ENCODE measurements at regions not wholly inside any gene's neighbourhood (a gene's known extent, or its start where the extent isn't known, plus 50 kb on each side); places are given as distances from the start of the nearest gene placed in this dataset.
"Not testable (repeated sequence)": the region's sequence is repeated elsewhere in the genome, so short reads cannot be mapped to it uniquely, and the experiment has no call there.

DNA sequence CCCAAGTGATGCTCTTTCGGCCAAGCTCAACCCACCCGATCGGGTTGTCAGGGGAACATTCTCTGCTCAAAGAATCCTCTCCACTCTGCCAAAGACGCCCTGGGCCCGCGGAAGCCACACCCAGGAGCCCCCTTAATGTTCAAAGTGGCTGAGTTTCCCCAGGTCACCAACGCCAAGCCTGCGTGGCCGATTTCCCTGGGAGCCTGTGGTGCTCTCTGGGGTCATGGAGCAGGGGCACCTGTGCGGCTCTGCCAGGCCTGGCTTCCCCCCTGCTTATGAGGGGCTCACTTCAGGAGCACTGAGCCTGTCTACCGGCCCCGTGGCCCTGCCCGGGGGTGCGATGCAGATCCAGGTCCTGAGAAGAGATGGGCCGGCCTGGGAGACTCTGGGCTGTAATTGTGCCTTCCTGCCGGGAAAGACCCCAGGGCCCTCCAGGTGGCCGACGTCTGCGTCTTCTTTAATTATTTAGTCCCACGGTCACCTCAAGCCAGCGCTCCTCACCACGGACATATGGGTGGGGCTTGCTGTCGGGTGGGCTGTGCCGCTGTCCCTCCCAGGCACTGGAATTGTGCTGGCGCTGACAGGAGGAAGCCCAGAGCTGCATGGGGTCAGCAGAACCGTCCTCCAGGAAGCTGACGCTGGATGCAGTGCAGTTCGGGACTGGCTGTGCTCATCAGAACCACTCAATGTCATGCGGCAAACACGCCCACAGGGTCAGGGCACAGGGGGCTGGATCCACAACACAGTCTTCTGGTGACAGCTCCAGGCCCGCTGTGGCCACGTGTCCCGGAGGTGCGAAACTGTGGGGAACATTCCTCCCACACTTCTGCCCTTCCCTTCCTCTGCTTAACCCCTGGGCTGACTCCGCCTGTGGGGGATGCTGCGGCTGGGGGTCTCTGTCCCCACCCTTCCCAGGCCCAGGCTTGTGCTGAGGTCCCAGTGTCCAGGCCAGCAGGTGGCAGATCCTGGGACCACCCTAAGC lies 267.6 kb upstream of the SFSWAP start:
- DNase-seq, result no peak

DNA sequence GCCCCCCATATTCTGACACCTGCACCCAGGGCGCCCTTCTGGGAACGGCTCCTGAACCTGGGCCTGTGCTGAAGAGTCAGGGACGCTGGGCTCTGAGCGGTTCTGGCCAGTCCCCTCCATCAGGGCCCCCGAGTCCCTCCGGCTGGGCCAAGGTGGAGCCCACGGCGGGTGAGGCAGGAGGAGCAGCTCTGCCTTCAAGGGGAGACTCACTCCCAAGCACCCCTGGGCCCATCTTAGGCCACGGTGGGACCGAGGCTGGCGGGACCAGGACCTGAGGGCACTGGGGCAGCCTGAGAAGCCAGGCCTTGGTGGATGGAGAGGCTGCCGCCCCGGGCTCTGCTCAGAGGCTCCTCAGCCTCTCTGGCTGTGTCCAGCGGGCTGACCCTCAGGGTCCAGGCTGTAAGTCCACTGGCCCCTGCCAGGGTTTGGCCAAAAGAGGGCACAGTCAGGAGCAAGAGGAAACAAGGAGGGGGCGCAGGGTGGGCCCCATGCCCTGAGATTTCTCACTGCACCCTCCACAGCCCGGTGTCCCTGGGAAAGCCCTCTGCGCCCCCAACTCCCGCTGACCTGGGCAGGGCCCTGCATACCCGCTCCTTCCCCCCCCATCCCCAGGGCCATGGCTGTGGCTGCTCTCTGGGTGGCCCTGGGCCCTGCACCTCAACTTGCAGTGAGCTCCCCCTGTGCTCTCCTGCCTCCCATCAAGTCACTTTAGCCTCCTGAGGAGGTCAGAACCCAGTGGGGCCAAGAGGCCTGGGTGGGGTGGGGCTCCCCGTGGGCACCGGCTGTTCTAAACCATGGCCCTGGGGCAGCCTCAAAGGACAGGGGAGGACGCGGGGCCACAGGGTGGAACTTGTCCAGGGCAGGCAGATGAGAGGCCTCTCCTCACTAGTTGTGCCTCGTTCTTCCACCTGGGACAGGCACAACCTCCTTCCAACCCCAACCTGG lies 266.4 kb upstream of the SFSWAP start:
- DNase-seq, result no peak

DNA sequence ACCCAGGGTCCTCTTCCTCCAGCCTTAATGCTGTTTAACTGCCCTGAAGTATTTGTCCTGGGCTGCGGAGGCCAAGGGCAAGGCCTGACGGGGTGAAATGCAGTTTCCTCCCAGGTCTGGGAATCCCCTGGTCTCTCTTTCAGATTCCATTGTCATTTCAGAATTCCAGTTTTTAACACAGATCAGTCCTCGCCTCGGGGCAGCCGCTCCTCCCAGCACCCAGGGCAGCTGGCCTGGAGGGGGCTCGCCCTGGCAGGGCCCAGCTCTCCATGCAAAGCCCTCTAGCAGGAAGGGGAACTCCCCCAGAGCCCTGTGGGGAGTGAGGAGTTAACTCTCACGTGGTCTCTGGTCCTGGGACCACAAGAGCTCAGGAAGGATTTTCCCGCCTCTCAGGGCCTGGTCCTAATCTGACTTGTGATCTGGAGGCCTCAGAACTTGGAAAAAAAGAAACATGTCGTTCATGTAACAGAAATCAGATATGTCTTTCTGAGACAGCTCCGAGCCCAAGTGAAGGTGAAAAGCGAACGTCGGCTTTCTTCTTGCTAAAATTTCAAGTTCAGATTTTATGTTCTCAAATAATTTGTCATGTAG lies 265.6 kb upstream of the SFSWAP start:
- DNase-seq, result no peak

DNA sequence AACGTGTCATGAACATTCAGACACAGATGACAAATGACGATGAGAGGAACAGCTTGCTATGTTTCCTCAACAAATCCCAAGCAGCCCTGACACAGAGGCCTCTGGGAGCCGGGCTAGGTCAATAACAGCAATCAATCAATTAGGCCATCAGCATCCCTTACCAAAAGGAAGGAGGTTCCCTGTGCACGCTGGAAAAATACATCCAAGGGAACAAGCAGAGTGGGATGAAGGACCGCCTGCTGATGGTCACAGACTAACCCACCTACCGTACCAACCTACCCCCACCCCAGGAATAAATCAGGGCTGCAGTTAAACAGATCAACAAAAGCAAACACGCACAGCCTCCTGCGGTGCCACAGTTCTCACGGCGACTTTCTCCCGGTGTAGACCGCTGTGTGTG lies 265.1 kb upstream of the SFSWAP start:
- DNase-seq, result no peak

DNA sequence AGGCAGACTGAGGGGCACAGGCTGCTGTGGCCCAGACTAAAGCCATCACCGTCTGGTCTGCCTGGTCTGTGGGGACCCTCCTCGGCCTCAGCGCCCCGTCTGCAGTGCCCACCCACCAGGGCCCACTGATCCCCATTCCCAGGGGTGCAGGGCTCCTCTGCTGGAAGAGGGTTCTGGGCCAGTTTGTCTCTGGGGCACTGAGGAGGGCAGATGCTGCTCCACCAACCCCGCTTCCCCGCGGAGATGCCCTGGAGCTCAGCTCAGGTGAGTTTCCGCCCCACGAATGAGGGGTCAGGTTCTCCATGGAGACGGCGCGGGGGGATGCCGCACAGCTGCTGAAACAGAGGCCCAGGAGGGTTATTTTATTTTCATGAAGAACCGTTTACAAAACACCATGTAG lies 263.3 kb upstream of the SFSWAP start:
- DNase-seq, result not testable (repeated sequence)

DNA sequence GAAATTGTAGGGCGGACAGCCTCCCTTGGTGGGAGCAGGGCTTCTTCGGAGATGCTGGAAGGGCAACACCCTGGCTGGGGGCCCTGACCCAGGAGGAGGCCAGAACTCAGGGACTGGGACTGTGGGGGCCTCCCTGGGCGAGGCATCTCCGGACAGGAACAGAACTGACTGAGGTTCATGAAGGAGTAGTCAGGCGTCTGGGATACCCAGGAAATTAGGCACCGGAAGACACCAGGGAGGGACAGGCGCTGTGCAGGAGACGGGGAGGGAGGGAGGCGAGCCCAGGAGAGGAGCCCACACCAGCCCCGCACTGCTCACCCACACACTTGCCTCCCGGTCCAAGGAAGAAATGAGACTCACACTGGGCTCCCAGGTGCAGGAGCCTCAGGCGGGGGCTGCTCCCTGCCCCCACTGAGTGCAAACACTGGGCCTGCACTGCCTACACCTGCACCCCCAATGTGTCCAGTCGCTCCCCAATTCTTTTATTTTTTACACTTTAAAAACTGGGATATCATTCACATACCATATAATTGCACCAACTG lies 262.6 kb upstream of the SFSWAP start:
- DNase-seq, result no peak

DNA sequence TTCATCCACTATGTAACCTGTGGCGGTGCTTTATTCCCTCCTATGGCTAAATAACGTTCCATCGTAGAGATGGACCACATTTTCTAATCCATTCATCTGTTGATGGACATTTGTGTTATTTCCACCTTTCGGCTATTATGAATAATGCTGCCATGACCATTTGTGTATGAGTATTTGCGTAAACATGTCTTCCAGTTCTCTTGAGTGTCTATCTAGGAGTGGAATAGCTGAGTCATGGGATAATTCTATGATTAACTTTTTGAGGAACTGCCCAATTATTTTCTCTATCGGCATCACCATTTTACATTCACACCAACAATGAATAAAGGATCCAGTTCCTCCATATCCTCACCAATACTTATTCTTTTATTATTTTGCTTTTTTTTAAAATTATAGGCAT lies 261.9 kb upstream of the SFSWAP start:
- DNase-seq, result no peak

DNA sequence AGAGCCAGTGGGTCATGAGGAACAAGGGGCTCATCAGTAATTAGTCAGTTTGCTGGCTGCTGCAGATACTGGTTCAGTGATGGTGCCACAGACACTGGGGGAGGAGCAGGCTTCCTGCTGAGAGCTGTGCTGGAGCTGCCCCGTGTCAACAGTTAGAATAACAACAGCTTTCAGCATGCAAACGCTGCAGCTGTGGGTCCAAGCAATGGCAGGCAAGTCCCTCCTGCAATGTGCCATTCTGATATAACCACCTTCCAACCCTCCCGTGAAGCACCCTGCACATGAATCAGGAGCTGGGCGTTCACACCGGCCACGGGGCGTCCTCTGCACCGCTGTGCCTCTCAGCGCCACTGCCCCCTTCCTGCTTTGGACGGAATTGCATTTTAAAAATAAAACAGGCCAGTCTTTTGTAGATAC lies 258.4 kb upstream of the SFSWAP start:
- peak; percentile 64 for DNase-seq

DNA sequence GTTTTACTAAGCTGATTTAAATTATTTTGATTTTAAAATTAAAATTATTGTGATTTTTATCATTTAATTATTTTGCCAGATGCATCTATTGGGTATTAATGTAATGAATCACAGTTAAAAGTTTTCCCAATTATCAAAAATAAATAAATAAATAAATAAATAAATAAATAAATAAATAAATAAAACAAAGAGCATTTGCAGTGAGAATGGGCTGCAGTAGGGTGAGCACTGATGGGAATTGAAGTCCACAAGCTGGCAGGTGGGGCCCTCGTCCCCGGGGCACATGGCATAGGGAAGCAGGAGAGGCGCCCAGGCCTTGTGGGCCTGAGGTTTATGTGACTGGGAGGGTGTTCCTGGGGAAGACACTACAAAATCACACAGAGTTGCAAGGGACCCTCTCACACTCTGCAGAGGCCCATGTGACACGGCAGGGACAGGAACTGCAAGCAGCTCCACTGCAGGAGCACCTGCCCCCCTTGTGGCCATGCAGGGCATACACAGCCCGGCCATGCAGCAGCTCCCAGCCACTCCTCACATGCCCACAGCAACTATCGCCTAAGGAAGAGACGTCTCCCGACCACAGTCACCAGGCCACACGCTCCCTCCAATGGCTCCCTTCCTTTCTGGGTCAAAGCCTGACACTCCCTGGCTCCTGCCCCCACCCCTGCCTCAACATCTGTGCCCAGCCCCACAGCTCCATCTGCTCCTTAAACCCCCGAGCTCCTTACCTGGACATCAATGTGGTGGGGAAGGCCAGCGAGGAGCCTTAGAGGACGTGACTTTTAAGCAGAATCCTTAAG lies 256.3 kb upstream of the SFSWAP start:
- peak; percentile 69 for DNase-seq

DNA sequence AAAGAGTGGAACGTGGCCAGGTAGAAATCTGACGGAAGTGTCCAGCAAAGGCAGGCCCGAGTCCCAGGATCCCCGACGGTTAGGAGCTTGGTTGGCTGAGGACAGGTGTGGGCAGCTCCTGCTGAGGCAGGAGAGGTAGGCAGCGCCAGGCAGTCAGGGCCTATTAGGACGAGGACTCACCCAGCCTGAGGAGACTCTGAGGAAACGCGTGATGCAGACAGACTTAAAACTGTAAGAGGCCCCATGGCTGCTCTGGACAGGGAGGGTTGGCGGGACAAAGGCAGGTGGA lies 255.7 kb upstream of the SFSWAP start:
- no peak for DNase-seq

DNA sequence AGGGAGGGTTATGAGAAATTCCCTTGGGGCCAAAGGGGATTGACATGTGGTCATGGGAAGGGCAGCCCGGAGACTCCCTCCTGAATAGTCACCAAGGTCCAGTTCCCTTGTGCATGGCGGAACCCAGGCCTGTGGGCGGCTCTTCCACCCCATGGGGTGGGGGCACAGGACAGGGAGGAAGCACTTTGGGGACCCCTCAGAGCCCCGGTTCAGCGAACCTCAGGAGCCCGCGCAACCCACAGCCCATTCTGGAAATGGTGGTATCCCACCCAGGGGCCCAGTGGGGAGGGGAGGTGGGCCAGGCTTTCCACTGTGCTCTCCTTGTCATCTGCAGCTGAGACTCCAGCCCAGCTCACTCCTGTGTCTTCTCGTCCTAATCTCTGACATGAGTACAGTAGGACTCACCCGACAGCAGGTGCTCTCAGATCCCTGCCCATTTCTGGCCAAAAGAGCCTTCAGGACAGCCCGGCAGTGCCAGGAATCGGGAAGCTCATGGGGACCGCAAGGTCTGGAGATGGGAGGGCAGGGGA lies 255.2 kb upstream of the SFSWAP start:
- no peak for DNase-seq

DNA sequence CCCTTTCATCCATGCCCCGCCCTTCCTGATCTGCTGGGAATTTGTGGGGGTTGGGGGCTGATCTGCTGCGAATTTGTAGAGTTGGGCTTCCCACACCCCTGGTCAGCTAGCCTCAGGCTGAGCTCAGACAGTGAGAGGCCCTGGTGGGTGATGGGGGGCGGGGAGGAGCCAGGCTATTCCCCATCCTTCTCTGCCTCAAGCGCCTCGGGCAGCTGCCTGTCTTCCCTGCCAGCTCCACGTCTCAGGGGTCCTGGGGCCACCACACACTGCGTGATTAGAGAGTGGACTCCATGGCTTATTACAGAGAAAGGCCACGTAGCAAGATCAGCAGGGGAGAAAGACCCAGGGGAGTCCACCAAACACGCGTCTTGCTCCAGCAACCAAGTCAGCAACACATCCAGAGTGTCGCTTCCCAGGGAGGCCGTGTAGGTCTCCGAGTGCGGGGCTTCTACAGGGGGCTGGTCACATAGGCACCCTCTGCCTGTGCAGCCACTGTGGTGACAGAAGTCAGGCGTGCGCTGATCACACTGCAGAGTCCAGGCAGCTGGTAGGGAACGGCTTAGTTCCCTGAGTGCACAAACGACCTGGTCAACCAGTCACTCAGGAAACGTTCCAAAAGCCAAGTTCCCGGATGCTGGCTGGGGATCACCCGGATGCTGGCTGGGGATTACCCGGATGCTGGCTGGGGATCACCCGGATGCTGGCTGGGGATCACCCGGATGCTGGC lies 254.4 kb upstream of the SFSWAP start:
- DNase-seq, result no peak

DNA sequence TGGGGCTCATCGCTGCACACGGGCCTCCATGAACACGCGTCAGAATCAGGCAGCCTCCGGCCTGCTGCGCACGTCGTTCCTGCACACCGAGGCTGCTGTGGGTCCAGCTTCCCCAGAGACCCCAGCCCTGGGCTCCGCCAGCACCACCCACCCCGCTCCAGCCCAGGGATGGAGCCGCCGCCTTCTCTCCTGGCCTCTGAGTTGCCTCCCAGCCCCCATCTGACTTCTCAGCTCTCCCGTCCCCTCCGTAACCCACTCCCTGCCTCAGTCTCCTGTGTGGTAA lies 253.9 kb upstream of the SFSWAP start:
- DNase-seq, result no peak

DNA sequence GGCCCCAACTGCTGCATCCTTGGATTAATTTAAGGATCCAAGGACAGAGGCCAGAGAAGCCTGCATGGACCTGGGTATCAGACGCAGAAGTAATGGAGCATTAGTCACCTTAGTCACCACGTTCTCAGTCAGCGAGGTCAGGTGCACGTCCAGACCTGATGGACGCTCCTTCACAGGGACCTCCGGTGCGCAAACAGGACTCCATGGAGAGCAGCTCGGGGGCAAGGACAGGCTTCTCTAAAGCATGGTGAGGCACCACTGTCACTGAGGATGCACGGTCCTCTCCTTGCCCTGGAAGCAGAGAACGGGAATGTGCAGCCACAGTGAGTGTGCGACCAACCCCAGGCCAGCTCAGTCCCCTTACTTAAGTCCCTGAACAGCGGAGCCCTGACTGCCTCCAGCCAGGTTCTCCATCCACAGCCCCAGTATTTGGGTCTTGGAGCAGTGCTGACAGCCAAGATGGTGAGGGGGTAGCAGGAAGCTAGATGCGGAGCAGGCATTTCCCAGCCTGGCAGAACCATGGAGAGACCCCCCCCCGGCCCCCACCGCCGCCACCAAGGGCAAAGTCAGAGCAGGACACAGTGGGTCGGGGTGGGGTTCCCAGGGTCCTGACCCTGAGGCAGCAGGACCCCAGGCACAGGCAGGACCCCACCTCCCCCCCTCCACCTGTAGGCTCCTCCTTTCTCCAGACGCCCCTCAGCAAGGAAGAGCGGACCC lies 253.4 kb upstream of the SFSWAP start:
- DNase-seq, result no peak

DNA sequence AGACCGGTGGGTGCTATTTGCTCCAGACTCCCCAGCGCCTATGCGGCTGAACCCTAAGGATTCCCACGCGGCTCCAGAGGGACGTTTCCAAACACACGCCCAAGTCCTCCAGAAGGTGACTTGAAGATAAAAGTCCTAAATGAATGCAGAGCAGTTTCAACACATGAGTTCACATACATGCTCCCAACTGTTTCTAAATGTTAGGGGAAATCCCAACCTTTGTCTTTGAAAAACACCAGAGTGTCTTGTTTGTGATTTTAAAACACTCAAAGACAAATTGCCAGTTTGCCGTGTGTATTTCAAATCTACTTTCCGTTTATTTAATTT lies 252.9 kb upstream of the SFSWAP start:
- DNase-seq, result no peak

DNA sequence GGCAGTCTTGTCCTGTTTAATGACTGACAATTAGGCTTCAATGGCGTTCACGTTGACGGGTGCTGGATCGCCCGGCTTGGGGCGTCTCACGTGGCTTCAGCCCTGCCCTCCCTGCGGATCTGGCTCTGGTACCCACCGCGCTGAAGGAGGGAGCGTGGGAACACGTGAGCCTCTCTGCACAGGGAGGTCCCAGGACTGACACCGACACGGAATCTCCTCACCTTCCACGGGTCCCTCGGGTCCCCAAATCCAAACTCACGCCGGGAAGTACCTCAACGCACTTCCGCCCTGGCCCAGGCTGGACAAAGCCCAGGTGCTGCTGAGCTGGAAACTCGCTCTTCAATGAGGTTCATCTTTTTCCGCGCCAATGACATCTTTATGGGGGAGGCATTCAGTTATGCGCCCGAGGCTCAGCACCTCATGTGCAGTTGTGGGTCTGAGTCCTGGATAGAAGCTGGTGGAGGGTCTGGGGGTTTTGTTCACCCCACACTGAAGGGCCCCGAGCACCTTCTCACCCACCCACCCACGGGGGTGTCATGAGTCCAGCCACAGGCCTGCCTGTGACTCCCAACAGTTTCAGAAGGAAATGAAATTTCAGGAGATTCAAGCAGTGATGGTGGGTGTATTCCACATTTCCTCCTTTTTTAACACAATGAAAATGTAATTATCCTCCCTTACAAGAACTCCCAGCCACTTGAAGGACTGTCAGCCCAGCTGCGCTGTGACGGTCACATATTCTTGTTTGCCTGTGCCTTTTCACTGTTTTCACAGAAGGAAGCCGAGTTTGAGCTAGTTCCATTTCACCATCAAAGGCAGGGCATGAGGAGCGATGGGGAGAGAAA lies 251.7 kb upstream of the SFSWAP start:
- DNase-seq, result no peak

DNA sequence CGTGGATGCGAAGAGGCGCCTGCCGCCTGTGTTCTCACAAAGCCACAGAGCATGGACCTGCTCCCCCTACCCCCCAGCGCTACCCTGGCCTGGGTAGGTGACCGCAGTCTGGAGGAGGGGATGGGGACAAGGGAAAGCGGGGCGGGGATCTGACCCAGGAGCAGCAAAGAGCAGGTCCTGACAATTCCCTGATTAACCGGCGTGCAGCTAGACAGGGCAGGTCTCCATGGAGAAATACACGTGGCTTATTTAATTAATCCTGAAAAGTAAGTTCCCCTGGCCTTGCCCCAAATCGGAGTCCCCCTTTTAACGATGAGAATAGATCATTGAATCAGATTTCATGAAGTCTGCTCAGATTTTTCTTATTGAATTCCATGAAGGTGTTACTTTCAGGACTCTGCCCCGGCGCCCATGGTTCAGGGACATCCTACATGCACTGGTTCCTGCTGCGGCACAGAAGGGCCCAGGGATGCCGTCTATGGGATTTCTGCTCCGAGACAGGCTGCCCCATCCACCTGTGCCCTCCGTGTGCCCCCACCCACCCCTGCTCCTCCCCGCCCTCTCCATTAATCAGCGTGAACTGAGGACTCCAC lies 251.0 kb upstream of the SFSWAP start:
- no peak for DNase-seq

DNA sequence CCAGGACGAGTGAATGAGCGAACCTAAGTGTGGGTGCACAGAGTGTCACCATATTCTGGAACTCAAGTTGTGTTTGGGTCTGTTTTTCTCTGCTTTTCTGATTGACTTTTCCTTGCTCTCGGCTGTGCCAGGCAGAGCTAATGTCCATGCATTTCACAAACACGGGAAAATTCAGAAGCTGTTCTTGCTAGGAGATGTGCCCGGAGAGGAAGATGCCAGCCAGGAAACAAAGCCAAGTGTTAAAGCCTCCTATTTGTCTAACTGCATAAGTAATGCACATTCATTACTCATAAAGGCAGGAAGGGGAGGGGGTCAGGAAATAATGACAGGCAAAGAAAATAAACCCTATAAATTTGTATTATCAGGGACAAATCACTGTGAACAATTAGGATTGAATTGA lies 250.4 kb upstream of the SFSWAP start:
- no peak for DNase-seq

DNA sequence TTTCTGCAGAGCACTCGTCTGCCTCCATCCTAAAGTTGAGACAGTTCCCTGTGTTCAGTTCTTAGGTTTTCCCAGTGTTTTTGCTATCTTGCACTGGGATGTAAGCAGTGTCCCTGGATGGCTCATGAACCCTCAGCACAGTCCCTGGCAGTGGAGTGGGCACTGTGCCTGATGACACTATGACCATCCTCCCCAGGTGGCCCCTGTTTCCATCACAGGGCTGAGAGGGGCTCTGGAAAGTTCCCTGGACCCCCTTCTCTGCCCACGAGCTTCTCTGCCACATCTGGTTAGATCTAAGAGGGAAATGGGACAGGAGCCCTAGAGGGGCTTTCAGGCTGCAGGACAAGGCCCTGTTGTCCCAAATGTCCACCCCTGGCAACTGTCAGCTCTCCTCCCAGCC lies 249.8 kb upstream of the SFSWAP start:
- no peak for DNase-seq

DNA sequence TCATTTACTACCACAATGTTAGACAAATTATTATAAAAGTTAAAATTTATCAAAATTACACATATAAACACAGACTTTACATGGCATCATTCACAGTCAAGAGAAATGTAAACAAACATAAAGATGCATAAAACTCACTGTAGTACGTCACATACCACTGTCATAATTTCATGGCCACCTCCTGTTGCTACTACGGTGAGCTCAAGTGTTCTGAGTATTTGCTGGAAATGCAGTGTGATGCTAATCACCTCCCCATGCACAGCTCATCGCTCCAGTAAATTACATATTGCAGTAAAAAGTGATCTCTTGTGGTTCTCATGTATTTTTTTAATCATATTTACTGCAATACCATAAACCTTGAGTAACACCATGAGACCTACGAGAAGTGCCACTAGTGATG lies 247.7 kb upstream of the SFSWAP start:
- no peak for DNase-seq
